Activated T-helper 2 cell treated with anti-CD3 and anti-CD28 coated beads, Interferon-gamma antibody, Interleukin-2, Interleukin-4, amounts not matched to agents 10 μg/mL and 5 μg/mL and 100 μg/mL, durations not matched to agents 14 hours and 24 hours and 36 hours (primary cell): ENCODE measurements at regions not wholly inside any gene's neighbourhood (a gene's known extent, or its start where the extent isn't known, plus 50 kb on each side); places are given as distances from the start of the nearest gene placed in this dataset.
"Not testable (repeated sequence)": the region's sequence is repeated elsewhere in the genome, so short reads cannot be mapped to it uniquely, and the experiment has no call there.

Experiments used
- DNase-seq: peaks from one replicate; pipeline ENCODE4 v3.0.0; 2021; ENCODE audit warnings: low spot score
- H3K27ac Mint-ChIP-seq: one replicate; pipeline ENCODE4 v1.8.0; 2021; ENCODE audit warnings: mixed read lengths
- H3K27me3 Mint-ChIP-seq: one replicate; pipeline ENCODE4 v1.8.0; 2021; ENCODE audit warnings: low read depth, mixed read lengths
- H3K36me3 Mint-ChIP-seq: one replicate; pipeline ENCODE4 v1.8.0; 2021; ENCODE audit warnings: low read depth, mixed read lengths
- H3K4me1 Mint-ChIP-seq: one replicate; pipeline ENCODE4 v1.8.0; 2021; ENCODE audit warnings: low read depth, mixed read lengths
- H3K4me3 Mint-ChIP-seq: one replicate; pipeline ENCODE4 v1.8.0; 2021; ENCODE audit warnings: low read depth, mild to moderate bottlenecking, moderate library complexity, mixed read lengths
- H3K9me3 Mint-ChIP-seq: one replicate; pipeline ENCODE4 v1.8.0; 2021; ENCODE audit warnings: mixed read lengths
- intact Hi-C: fragments of 100-400 bp; cut with micrococcal nuclease; formaldehyde crosslinking; loops from one replicate; pipeline ENCODE4 v1.15.1; 2023

GRCh38 chr5:130817598-130818384, 347.3 kb downstream of the HINT1 start:
- H3K4me1 Mint-ChIP-seq, H3K4me3 Mint-ChIP-seq: not testable (repeated sequence)

GRCh38 chr5:130815246-130815645, 349.8 kb downstream of the HINT1 start:
- Mint-ChIP-seq H3K9me3 (no peaks in the 10 kb centered on the region), H3K27me3 (no peaks in the 10 kb centered on the region), H3K4me3 (no peak overlapping the region), H3K4me1 (no peaks in the 10 kb centered on the region), H3K36me3 (no peaks in the 10 kb centered on the region), H3K27ac (no peak overlapping the region)
- intact Hi-C loops, result no loop called here
- DNase-seq, result no peak

More at GRCh38 chr5:130817598-130818384, 347.3 kb downstream of the HINT1 start:
- H3K36me3 Mint-ChIP-seq, H3K9me3 Mint-ChIP-seq, DNase-seq, H3K27me3 Mint-ChIP-seq, intact Hi-C loops, H3K27ac Mint-ChIP-seq: not testable (repeated sequence)

GRCh38 chr5:130808691-130809090, 356.4 kb downstream of the HINT1 start:
- no peak for DNase-seq
- Mint-ChIP-seq H3K27me3 (no peaks in the 10 kb centered on the region), H3K36me3 (no peaks in the 10 kb centered on the region), H3K4me1 (no peaks in the 10 kb centered on the region), H3K4me3 (no peak overlapping the region), H3K9me3 (no peaks in the 10 kb centered on the region), H3K27ac (no peak overlapping the region)
- intact Hi-C loops, result no loop called here

GRCh38 chr5:130805648-130806047, 359.4 kb downstream of the HINT1 start:
- Mint-ChIP-seq H3K27ac (no peak overlapping the region), H3K4me3 (no peak overlapping the region), H3K27me3 (no peaks in the 10 kb centered on the region)

GRCh38 chr5:130805036-130805435, 360.0 kb downstream of the HINT1 start:
- H3K9me3 Mint-ChIP-seq, result no peaks in the 10 kb centered on the region
- H3K27ac Mint-ChIP-seq, result no peak overlapping the region

More at GRCh38 chr5:130805648-130806047, 359.4 kb downstream of the HINT1 start:
- DNase-seq, result no peak
- no peaks in the 10 kb centered on the region for H3K4me1 Mint-ChIP-seq
- intact Hi-C loops, result no loop called here
- H3K9me3 Mint-ChIP-seq, result no peaks in the 10 kb centered on the region
- no peaks in the 10 kb centered on the region for H3K36me3 Mint-ChIP-seq

GRCh38 chr5:130801963-130802362, 363.1 kb downstream of the HINT1 start:
- Mint-ChIP-seq H3K27me3 (no peaks in the 10 kb centered on the region), H3K27ac (no peak overlapping the region), H3K9me3 (peaks cover 4% of the 10 kb centered on the region), H3K4me3 (no peak overlapping the region), H3K4me1 (no peaks in the 10 kb centered on the region), H3K36me3 (no peaks in the 10 kb centered on the region)
- intact Hi-C loops, result no loop called here
- DNase-seq, result no peak

More at GRCh38 chr5:130805036-130805435, 360.0 kb downstream of the HINT1 start:
- H3K4me3 Mint-ChIP-seq, result no peak overlapping the region
- no peaks in the 10 kb centered on the region for H3K4me1 Mint-ChIP-seq
- no peak for DNase-seq
- no peaks in the 10 kb centered on the region for H3K36me3 Mint-ChIP-seq
- H3K27me3 Mint-ChIP-seq, result no peaks in the 10 kb centered on the region
- intact Hi-C loops, result no loop called here

- DNase-seq, result no peak
- Mint-ChIP-seq H3K27ac (no peak overlapping the region), H3K4me1 (no peaks in the 10 kb centered on the region), H3K4me3 (no peak overlapping the region), H3K36me3 (no peaks in the 10 kb centered on the region), H3K9me3 (peaks cover 4% of the 10 kb centered on the region), H3K27me3 (no peaks in the 10 kb centered on the region)
- intact Hi-C loops, result no loop called here
Measured at GRCh38 chr5:130799015-130799414, 366.0 kb downstream of the HINT1 start.

GRCh38 chr5:130797303-130797702, 367.8 kb downstream of the HINT1 start:
- intact Hi-C loops, result no loop called here
- Mint-ChIP-seq H3K4me1 (no peaks in the 10 kb centered on the region), H3K4me3 (no peak overlapping the region), H3K27ac (no peak overlapping the region), H3K9me3 (peaks cover 4% of the 10 kb centered on the region), H3K27me3 (no peaks in the 10 kb centered on the region), H3K36me3 (no peaks in the 10 kb centered on the region)
- no peak for DNase-seq

- intact Hi-C loops, result no loop called here
- no peak for DNase-seq
- Mint-ChIP-seq H3K4me1 (no peaks in the 10 kb centered on the region), H3K36me3 (no peaks in the 10 kb centered on the region), H3K27me3 (no peaks in the 10 kb centered on the region), H3K9me3 (peaks cover 4% of the 10 kb centered on the region), H3K4me3 (no peak overlapping the region), H3K27ac (no peak overlapping the region)
Measured at GRCh38 chr5:130796902-130797301, 368.2 kb downstream of the HINT1 start.

- no peaks in the 10 kb centered on the region for H3K36me3 Mint-ChIP-seq
- no peak overlapping the region for H3K27ac Mint-ChIP-seq
- DNase-seq, result no peak
- no peak overlapping the region for H3K4me3 Mint-ChIP-seq
- H3K27me3 Mint-ChIP-seq, result no peaks in the 10 kb centered on the region
- peaks cover 4% of the 10 kb centered on the region for H3K9me3 Mint-ChIP-seq
- no peaks in the 10 kb centered on the region for H3K4me1 Mint-ChIP-seq
- intact Hi-C loops, result no loop called here
Measured at GRCh38 chr5:130796032-130796431, 369.0 kb downstream of the HINT1 start.

GRCh38 chr5:130795037-130795436, 370.0 kb downstream of the HINT1 start:
- no peaks in the 10 kb centered on the region for H3K27me3 Mint-ChIP-seq
- no peak overlapping the region for H3K27ac Mint-ChIP-seq
- H3K4me1 Mint-ChIP-seq, result no peaks in the 10 kb centered on the region
- no peaks in the 10 kb centered on the region for H3K36me3 Mint-ChIP-seq
- DNase-seq, result no peak
- no peak overlapping the region for H3K4me3 Mint-ChIP-seq
- peaks cover 4% of the 10 kb centered on the region for H3K9me3 Mint-ChIP-seq
- intact Hi-C loops, result no loop called here

GRCh38 chr5:130777794-130778193, 387.3 kb downstream of the HINT1 start:
- Mint-ChIP-seq H3K27ac (no peak overlapping the region), H3K9me3 (no peaks in the 10 kb centered on the region), H3K36me3 (no peaks in the 10 kb centered on the region), H3K27me3 (no peaks in the 10 kb centered on the region), H3K4me1 (no peaks in the 10 kb centered on the region), H3K4me3 (no peak overlapping the region)
- DNase-seq, result no peak
- intact Hi-C loops, result no loop called here

- H3K4me1 Mint-ChIP-seq, result no peaks in the 10 kb centered on the region
- no peaks in the 10 kb centered on the region for H3K9me3 Mint-ChIP-seq
- no peaks in the 10 kb centered on the region for H3K27me3 Mint-ChIP-seq
- DNase-seq, result no peak
- intact Hi-C loops, result no loop called here
- H3K27ac Mint-ChIP-seq, result no peak overlapping the region
- no peaks in the 10 kb centered on the region for H3K36me3 Mint-ChIP-seq
- H3K4me3 Mint-ChIP-seq, result no peak overlapping the region
Measured at GRCh38 chr5:130773813-130774212, 391.2 kb downstream of the HINT1 start.
